ENCODE measurements at regions not wholly inside any gene's neighbourhood (a gene's known extent, or its start where the extent isn't known, plus 50 kb on each side); places are given as distances from the start of the nearest gene placed in this dataset.

- H3K36me3 ChIP-seq (ENCODE audit: control insufficient read depth in 2 of 2, extremely low read depth in 1 of 2, insufficient read depth in 2 of 2, low read length in 2 of 2): no peaks in the 10 kb centered on the region
- FAIRE-seq (no peak), DNase-seq (ENCODE audit: low read depth, low spot score) (no peak)
- no peak overlapping the region for H3K4me2 ChIP-seq (ENCODE audit: insufficient read depth, low read length)
- H3K27ac ChIP-seq (ENCODE audit: insufficient read depth, low read depth, low read length): no peak overlapping the region
- no peaks in the 10 kb centered on the region for H3K9me3 ChIP-seq (replicated peaks; ENCODE audit: control insufficient read depth, insufficient read depth, low read length)
- no peak for TF ChIP-seq MAX (IDR thresholded peaks at IDR 0.05; ENCODE audit: insufficient read depth, insufficient read length)
- TF ChIP-seq EZH2 (IDR thresholded peaks at IDR 0.05; ENCODE audit: borderline replicate concordance, low read depth, low read length, severe bottlenecking): no peak
- TF ChIP-seq FOS (IDR thresholded peaks at IDR 0.05; ENCODE audit: borderline replicate concordance, insufficient read depth, low read length): no peak
- no peak for TF ChIP-seq JUN (IDR thresholded peaks at IDR 0.05; ENCODE audit: borderline replicate concordance, insufficient read depth, insufficient read length, low read depth)
- no peak for TF ChIP-seq CTCF (IDR thresholded peaks at IDR 0.05; ENCODE audit: extremely low read depth in 1 of 2, insufficient read depth in 1 of 2, low read depth in 1 of 2, low read length in 2 of 2)
- no peak for TF ChIP-seq POLR2A (IDR thresholded peaks at IDR 0.05; ENCODE audit: low read depth, low read length)
- no peak for TF ChIP-seq MYC (IDR thresholded peaks at IDR 0.05; ENCODE audit: low read depth, low read length)
- no peak for TF ChIP-seq GATA2 (IDR thresholded peaks at IDR 0.05; ENCODE audit: insufficient read depth, insufficient read length, low read depth, low read length)
- TF ChIP-seq POLR2AphosphoS5 (IDR thresholded peaks at IDR 0.05; ENCODE audit: insufficient read depth, low read depth, low read length): no peak
- H2AFZ ChIP-seq (ENCODE audit: low read depth, low read length): no peak overlapping the region
- no peaks in the 10 kb centered on the region for H3K27me3 ChIP-seq (ENCODE audit: control insufficient read depth in 2 of 2, insufficient read depth in 2 of 2, low read length in 2 of 2)
- intact Hi-C loops (cut with micrococcal nuclease): no loop called here
- H3K4me1 ChIP-seq (ENCODE audit: control insufficient read depth, extremely low read depth, insufficient read depth, low read length): no peaks in the 10 kb centered on the region
- POLR2A ChIA-PET: no interaction called here
- dilution Hi-C loops (cut with MboI; ENCODE audit: extremely low pct_ligation_motif_present, low sequenced_read_pairs): no loop called here
- no peak overlapping the region for H3K9ac ChIP-seq (replicated peaks; ENCODE audit: extremely low read depth, insufficient read depth, low read length)
- CTCF ChIA-PET: no interaction called here
- no TSS peak for BruUV-seq (replicated peaks)
- no peaks in the 10 kb centered on the region for H3K79me2 ChIP-seq (ENCODE audit: control insufficient read depth, insufficient read depth, low read length)
- no peak overlapping the region for H3K4me3 ChIP-seq (replicated peaks in 1 of 3; ENCODE audit: insufficient read depth in 1 of 3, low read depth in 1 of 3, low read length in 3 of 3)
- no peaks in the 10 kb centered on the region for H3K9me1 ChIP-seq (replicated peaks; ENCODE audit: control insufficient read depth, extremely low read depth, insufficient read depth, low read length)
- H4K20me1 ChIP-seq (replicated peaks; ENCODE audit: control insufficient read depth, extremely low read depth, insufficient read depth, low read length): no peaks in the 10 kb centered on the region
Measured at GRCh38 chr2:117714110-117714509, 100.4 kb upstream of the DDX18 start.
